ENCODE measurements at regions not wholly inside any gene's neighbourhood (a gene's known extent, or its start where the extent isn't known, plus 50 kb on each side); places are given as distances from the start of the nearest gene placed in this dataset.
"Not testable (repeated sequence)": the region's sequence is repeated elsewhere in the genome, so short reads cannot be mapped to it uniquely, and the experiment has no call there.

GRCh38 chr16:21356308-21356707 lies 78.2 kb upstream of the CRYM start:
- WGBS, 2 donors, result 55% methylated on average over 6 of the region's 10 CpGs; no CpG with 5 or more reads in 1 of the 2 donors
- intact Hi-C loops (cut with DNase I); H3K4me3 ChIP-seq; DNase-seq; H3K4me1 ChIP-seq; H3K27ac ChIP-seq; H3K27me3 ChIP-seq; H3K36me3 ChIP-seq; H3K9me3 ChIP-seq: not testable (repeated sequence)

- DNase-seq; H3K4me1 ChIP-seq; H3K4me3 ChIP-seq; H3K27me3 ChIP-seq; H3K9me3 ChIP-seq; intact Hi-C loops (cut with DNase I); H3K27ac ChIP-seq: not testable (repeated sequence)
- H3K36me3 ChIP-seq, result peaks cover 0 to 19% (median 0%) of the 10 kb centered on the region in 3 donors
- WGBS, 2 donors, result 100% methylated on average over 4 of the region's 5 CpGs; no CpG with 5 or more reads in 1 of the 2 donors
Observed at GRCh38 chr16:21351433-21351832, 73.3 kb upstream of the CRYM start.

GRCh38 chr16:21350851-21351250 lies 72.8 kb upstream of the CRYM start:
- H3K4me1 ChIP-seq; H3K9me3 ChIP-seq; H3K27ac ChIP-seq; H3K4me3 ChIP-seq; H3K27me3 ChIP-seq; intact Hi-C loops (cut with DNase I); DNase-seq: not testable (repeated sequence)
- 79% methylated on average over 3 of the region's 6 CpGs; no CpG with 5 or more reads in 1 of the 2 donors for WGBS, 2 donors
- peaks cover 0 to 19% (median 0%) of the 10 kb centered on the region in 3 donors for H3K36me3 ChIP-seq

GRCh38 chr16:21349336-21349735 lies 71.2 kb upstream of the CRYM start:
- H3K4me1 ChIP-seq; H3K4me3 ChIP-seq; DNase-seq; intact Hi-C loops (cut with DNase I); H3K27ac ChIP-seq; H3K27me3 ChIP-seq; H3K9me3 ChIP-seq: not testable (repeated sequence)
- WGBS, 2 donors, result 73% methylated on average over 4 of the region's 13 CpGs; no CpG with 5 or more reads in 1 of the 2 donors
- H3K36me3 ChIP-seq, result peaks cover 0 to 19% (median 0%) of the 10 kb centered on the region in 3 donors

- H3K4me1 ChIP-seq; intact Hi-C loops (cut with DNase I); H3K27ac ChIP-seq; H3K9me3 ChIP-seq; DNase-seq; H3K4me3 ChIP-seq; H3K27me3 ChIP-seq: not testable (repeated sequence)
- peaks cover 0 to 19% (median 0%) of the 10 kb centered on the region in 3 donors for H3K36me3 ChIP-seq
- 61 to 76% methylated on average over 8 to 9 of the region's 9 CpGs for WGBS, 2 donors
Observed at GRCh38 chr16:21348815-21349214, 70.7 kb upstream of the CRYM start.

- H3K4me3 ChIP-seq; intact Hi-C loops (cut with DNase I); H3K9me3 ChIP-seq; H3K27me3 ChIP-seq; H3K27ac ChIP-seq; H3K4me1 ChIP-seq; DNase-seq: not testable (repeated sequence)
- peaks cover 0 to 19% (median 0%) of the 10 kb centered on the region in 3 donors for H3K36me3 ChIP-seq
- WGBS, 2 donors, result no CpG with 5 or more reads among the region's 11 CpGs
Observed at GRCh38 chr16:21347538-21347937, 69.4 kb upstream of the CRYM start.

- H3K4me3 ChIP-seq; H3K27me3 ChIP-seq; intact Hi-C loops (cut with DNase I); DNase-seq; H3K4me1 ChIP-seq; H3K27ac ChIP-seq; H3K9me3 ChIP-seq: not testable (repeated sequence)
- peaks cover 0 to 19% (median 0%) of the 10 kb centered on the region in 3 donors for H3K36me3 ChIP-seq
- 88 to 89% methylated on average over 10 of the region's 25 CpGs for WGBS, 2 donors
Observed at GRCh38 chr16:21346756-21347491, 68.8 kb upstream of the CRYM start.

- intact Hi-C loops (cut with DNase I); H3K27me3 ChIP-seq; H3K4me3 ChIP-seq; H3K9me3 ChIP-seq; DNase-seq; H3K4me1 ChIP-seq; H3K27ac ChIP-seq: not testable (repeated sequence)
- 84 to 91% methylated on average over 11 to 12 of the region's 12 CpGs for WGBS, 2 donors
- peaks cover 0 to 24% (median 0%) of the 10 kb centered on the region in 3 donors for H3K36me3 ChIP-seq
Observed at GRCh38 chr16:21344361-21344912, 66.3 kb upstream of the CRYM start.

GRCh38 chr16:21341101-21341500 lies 63.0 kb upstream of the CRYM start:
- Histone ChIP-seq H3K36me3 (peaks cover 0 to 19% (median 0%) of the 10 kb centered on the region in 3 donors), H3K27ac (no peak overlapping the region), H3K27me3 (no peaks in the 10 kb centered on the region), H3K9me3 (no peaks in the 10 kb centered on the region), H3K4me3 (no peak overlapping the region), H3K4me1 (no peaks in the 10 kb centered on the region)
- no peak for DNase-seq
- 85 to 94% methylated on average over 3 of the region's 3 CpGs for WGBS, 2 donors
- intact Hi-C loops (cut with DNase I), result no loop called here
- no peak for TF ChIP-seq POLR2A (IDR thresholded peaks at IDR 0.05)
- TF ChIP-seq CTCF (IDR thresholded peaks at IDR 0.05), result no peak

All from esophagus squamous epithelium (tissue), 5 donors.